Right lobe of liver (tissue), 6 donors: ENCODE measurements at regions not wholly inside any gene's neighbourhood (a gene's known extent, or its start where the extent isn't known, plus 50 kb on each side); places are given as distances from the start of the nearest gene placed in this dataset.

Source experiments
- ATAC-seq, 4 donors: fragments of 200-7000 bp; cut with Tn5 transposase; one replicate each; pipeline ENCODE4 v1.9.1; 2020; ENCODE audit warnings: mild to moderate bottlenecking in 4 of 4, moderate library complexity in 4 of 4
- DNase-seq, 3 donors: peaks; one replicate each; pipeline ENCODE4 v3.0.0-alpha.2; 2020
- H3K27ac ChIP-seq, 3 donors: fragments of 200-600 bp; one replicate each; pipeline ENCODE4 v1.8.0; 2022
- H3K27me3 ChIP-seq, 2 donors: fragments of 200-600 bp; one replicate each; pipeline ENCODE4 v1.8.0; 2022
- H3K36me3 ChIP-seq, 4 donors: fragments of 200-600 bp; sonication (generic) in 1 of 4; one replicate each; pipeline versions ENCODE4 v1.5.1 to v1.8.0; 2017 to 2022; ENCODE audit warnings: control low read depth in 1 of 4
- H3K4me1 ChIP-seq, 4 donors: fragments of 200-600 bp; sonication (generic) in 1 of 4; one replicate each; pipeline versions ENCODE4 v1.5.1 to v1.8.0; 2017 to 2022; ENCODE audit warnings: control low read depth in 1 of 4
- H3K4me3 ChIP-seq, 3 donors: fragments of 200-600 bp; one replicate each; pipeline ENCODE4 v1.8.0; 2022
- H3K9me3 ChIP-seq, 4 donors: fragments of 200-600 bp; sonication (generic) in 1 of 4; one replicate each; pipeline versions ENCODE4 v1.5.1 to v1.8.0; 2017 to 2022; ENCODE audit warnings: control low read depth in 1 of 4
- POLR2A ChIP-seq: fragments of 450-650 bp; IDR thresholded peaks from one replicate; pipeline ENCODE4 v1.6.1; 2017; ENCODE audit warnings: antibody characterized with exemption, mild to moderate bottlenecking
- WGBS: methylation state at CpG from one replicate; pipeline ENCODE4 v1.1.6; 2018; ENCODE audit warnings: low coverage, low lambda C conversion rate; ENCODE audit not compliant: insufficient coverage; ENCODE audit errors: missing lambda C conversion rate; 5-methylcytosine and 5-hydroxymethylcytosine counted together
- intact Hi-C, 2 donors: fragments of 100-400 bp; cut with DNase I; formaldehyde crosslinking; loops; one replicate each; pipeline versions ENCODE4 v1.11.2 to v1.14.1; 2022
- TF ChIP-seq, protein P1 (sequence below), 4 donors: fragments of 200-600 bp in 3 of 4; fragments of 450-650 bp in 1 of 4; IDR thresholded peaks; one replicate each; pipeline versions ENCODE4 v1.5.1 to v1.8.0; 2016 to 2022; ENCODE audit warnings: antibody characterized with exemption in 4 of 4, mild to moderate bottlenecking in 2 of 4
- donor health status: DM: no; HTN: yes; CAD: no.
- donor health status: DM: no; HTN: no; CAD: no.
- donor health status: DM: no; HTN: no; CAD: no.
- donor health status: DM: no; HTN: yes; CAD: no.
- donor health status: DM: no; HTN: yes; CAD: no.

DNA sequence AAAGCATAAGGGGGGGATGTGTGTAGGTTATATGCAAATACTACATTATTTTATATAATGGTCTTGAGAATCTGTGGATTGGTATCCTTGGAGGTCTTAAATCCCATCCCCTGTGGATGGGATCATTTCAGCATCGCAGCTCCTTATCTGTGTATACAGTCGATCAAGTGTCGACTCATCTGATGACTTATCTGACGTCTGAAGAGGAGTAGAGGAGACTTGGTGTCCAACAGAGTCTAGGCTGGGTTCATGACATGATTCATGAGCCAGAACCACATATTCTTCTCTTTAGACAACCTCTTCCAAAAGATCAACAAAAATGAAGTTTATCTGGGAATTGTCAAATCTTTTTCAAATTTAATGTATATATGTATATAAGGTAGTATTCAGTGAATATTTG is 220.7 kb downstream of the NR2F2 start:
- WGBS = 61% methylated on average over 4 of the region's 4 CpGs

DNA sequence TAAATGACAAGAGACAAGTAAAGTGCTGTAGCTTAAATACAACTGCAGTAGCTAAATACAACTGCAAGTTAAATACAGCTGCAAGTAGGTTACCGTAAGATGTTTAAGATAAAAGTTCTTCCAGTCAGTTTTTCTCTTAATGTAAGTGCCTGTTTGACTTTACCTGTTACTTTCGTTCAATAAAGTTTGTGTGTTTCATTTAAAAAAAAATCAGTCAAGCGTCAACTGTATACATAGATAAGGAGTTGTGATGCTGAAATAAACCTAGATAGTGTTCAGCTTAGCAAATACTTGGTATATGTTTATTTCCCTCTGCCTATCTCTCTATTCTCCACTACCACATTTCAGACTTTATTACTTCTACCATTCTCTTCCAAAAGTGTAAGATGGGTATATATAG is 221.2 kb downstream of the NR2F2 start:
- Histone ChIP-seq H3K9me3 (no peaks in the 10 kb centered on the region), H3K27ac (no peak overlapping the region), H3K27me3 (no peaks in the 10 kb centered on the region), H3K36me3 (no peaks in the 10 kb centered on the region), H3K4me1 (no peaks in the 10 kb centered on the region), H3K4me3 (no peak overlapping the region)
- WGBS = 59% methylated on average over 3 of the region's 3 CpGs
- ATAC-seq (no peak), DNase-seq (no peak)
- TF ChIP-seq POLR2A = no peak
- TF ChIP-seq, protein P1, sequence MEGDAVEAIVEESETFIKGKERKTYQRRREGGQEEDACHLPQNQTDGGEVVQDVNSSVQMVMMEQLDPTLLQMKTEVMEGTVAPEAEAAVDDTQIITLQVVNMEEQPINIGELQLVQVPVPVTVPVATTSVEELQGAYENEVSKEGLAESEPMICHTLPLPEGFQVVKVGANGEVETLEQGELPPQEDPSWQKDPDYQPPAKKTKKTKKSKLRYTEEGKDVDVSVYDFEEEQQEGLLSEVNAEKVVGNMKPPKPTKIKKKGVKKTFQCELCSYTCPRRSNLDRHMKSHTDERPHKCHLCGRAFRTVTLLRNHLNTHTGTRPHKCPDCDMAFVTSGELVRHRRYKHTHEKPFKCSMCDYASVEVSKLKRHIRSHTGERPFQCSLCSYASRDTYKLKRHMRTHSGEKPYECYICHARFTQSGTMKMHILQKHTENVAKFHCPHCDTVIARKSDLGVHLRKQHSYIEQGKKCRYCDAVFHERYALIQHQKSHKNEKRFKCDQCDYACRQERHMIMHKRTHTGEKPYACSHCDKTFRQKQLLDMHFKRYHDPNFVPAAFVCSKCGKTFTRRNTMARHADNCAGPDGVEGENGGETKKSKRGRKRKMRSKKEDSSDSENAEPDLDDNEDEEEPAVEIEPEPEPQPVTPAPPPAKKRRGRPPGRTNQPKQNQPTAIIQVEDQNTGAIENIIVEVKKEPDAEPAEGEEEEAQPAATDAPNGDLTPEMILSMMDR (IDR thresholded peaks at IDR 0.05) = no peak
- intact Hi-C loops = no loop called here

More for the DNA sequence above, 220.7 kb downstream of the NR2F2 start:
- no peak for ATAC-seq
- Histone ChIP-seq H3K4me1 (no peaks in the 10 kb centered on the region), H3K36me3 (no peaks in the 10 kb centered on the region), H3K27me3 (no peaks in the 10 kb centered on the region), H3K27ac (no peak overlapping the region), H3K9me3 (no peaks in the 10 kb centered on the region), H3K4me3 (no peak overlapping the region)
- intact Hi-C loops = no loop called here
- TF ChIP-seq POLR2A = no peak
- TF ChIP-seq, protein P1 (IDR thresholded peaks at IDR 0.05) = no peak
- DNase-seq = no peak

DNA sequence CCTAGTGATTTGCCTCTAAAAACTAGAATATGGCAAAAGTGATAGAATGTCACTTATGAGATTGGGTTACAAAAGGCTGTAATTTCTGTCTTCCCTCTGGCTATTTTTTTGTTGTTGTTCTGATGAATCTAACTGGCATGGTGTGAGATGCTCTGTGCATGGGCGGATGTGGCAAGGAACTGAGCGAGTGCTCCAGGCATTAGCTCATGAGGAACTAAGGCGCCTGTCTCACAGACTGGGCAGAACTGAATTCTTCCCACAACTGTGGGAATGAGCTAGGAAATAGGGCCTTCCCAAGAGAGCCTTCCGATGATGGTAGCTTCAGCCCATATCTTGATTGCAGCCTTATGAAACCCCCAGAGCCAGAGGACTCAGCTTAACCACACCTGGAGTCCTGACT is 222.5 kb downstream of the NR2F2 start:
- intact Hi-C loops = no loop called here
- TF ChIP-seq POLR2A = no peak
- TF ChIP-seq, protein P1 (IDR thresholded peaks at IDR 0.05) = no peak
- H3K27ac ChIP-seq = no peak overlapping the region
- no peaks in the 10 kb centered on the region for H3K4me1 ChIP-seq
- no peaks in the 10 kb centered on the region for H3K9me3 ChIP-seq
- no peaks in the 10 kb centered on the region for H3K36me3 ChIP-seq
- no peak overlapping the region for H3K4me3 ChIP-seq
- ATAC-seq (no peak), DNase-seq (no peak)
- no peaks in the 10 kb centered on the region for H3K27me3 ChIP-seq
- no CpG with 5 or more reads among the region's 4 CpGs for WGBS

DNA sequence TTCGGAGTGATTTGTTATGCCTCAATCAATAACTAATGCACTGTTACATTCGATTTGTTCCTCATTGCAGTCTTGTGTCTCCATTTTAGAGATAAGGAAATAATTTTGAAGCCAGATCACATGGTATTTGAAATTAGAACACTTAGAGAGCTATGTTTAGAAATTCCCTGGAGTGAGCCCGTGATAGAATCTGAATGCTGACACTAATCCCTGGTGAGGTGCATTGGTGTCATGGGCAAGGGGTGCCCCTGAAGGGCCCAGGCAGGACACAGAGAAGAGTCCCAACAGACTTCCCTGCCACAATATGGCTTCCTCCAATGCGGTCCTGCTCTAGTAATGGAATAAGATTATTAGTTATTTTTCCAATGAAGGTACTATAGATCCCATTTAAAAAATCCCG is 223.0 kb downstream of the NR2F2 start:
- H3K27ac ChIP-seq = no peak overlapping the region
- H3K27me3 ChIP-seq = no peaks in the 10 kb centered on the region
- H3K4me3 ChIP-seq = no peak overlapping the region
- no peaks in the 10 kb centered on the region for H3K36me3 ChIP-seq
- intact Hi-C loops = no loop called here
- whole genome bisulfite sequencing = 85% methylated on average over 4 of the region's 5 CpGs
- ATAC-seq (no peak), DNase-seq (no peak)
- H3K9me3 ChIP-seq = no peaks in the 10 kb centered on the region
- TF ChIP-seq POLR2A = no peak
- TF ChIP-seq, protein P1 (IDR thresholded peaks at IDR 0.05) = no peak
- H3K4me1 ChIP-seq = no peaks in the 10 kb centered on the region

DNA sequence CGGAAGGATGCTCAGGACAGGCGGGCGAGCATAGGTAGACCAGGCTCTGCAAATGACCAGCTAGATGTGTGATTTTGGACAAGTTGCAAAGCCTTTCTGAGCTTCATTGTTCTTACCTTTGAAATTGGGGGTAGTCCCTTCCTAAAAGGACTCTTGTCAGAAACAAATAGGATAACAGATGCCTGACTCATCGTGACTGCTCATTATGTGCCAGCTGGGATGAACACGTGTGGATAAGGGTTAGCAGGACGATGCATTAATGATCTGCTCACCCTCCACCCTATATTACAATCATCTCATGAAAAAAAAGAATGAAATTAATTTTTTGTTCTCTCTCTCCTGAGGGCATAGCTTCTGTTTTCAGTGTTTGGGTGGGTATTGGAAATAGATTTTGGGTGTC is 223.4 kb downstream of the NR2F2 start:
- Histone ChIP-seq H3K36me3 (no peaks in the 10 kb centered on the region), H3K27ac (no peak overlapping the region), H3K4me1 (peaks cover 0 to 3% (median 0%) of the 10 kb centered on the region in 4 donors), H3K9me3 (no peaks in the 10 kb centered on the region), H3K27me3 (no peaks in the 10 kb centered on the region), H3K4me3 (no peak overlapping the region)
- WGBS = 64% methylated on average over 6 of the region's 6 CpGs
- ATAC-seq = no peak
- no peak for DNase-seq
- TF ChIP-seq, protein P1 (IDR thresholded peaks at IDR 0.05) = no peak
- TF ChIP-seq POLR2A = no peak
- intact Hi-C loops = no loop called here
